CD14-positive monocyte (primary cell): ENCODE measurements at regions not wholly inside any gene's neighbourhood (a gene's known extent, or its start where the extent isn't known, plus 50 kb on each side); places are given as distances from the start of the nearest gene placed in this dataset.

ENCODE experiments used
- DNase-seq, 3 donors: peaks; one replicate each; pipeline ENCODE4 v3.0.0-alpha.2; 2011 to 2022
- H2AFZ ChIP-seq: 2 replicates; pipeline ENCODE4 v1.6.0; 2012; ENCODE audit warnings: mild to moderate bottlenecking, low read depth, low read length, inconsistent platforms; ENCODE audit not compliant: insufficient read depth, poor library complexity, severe bottlenecking
- H3K27ac ChIP-seq, 2 donors: 1 replicate in 1 of 2; 2 replicates in 1 of 2; pipeline ENCODE4 v1.5.1; 2012 to 2013; ENCODE audit warnings: low read length in 2 of 2, control low read depth in 1 of 2, inconsistent platforms in 1 of 2, low read depth in 1 of 2, mild to moderate bottlenecking in 1 of 2
- H3K27me3 ChIP-seq, 2 donors: one replicate each; pipeline versions ENCODE4 v1.6.0 to v1.6.1; 2011 to 2013; ENCODE audit warnings: low read length in 2 of 2; ENCODE audit not compliant: control insufficient read depth in 2 of 2, insufficient read depth in 2 of 2
- H3K36me3 ChIP-seq, 2 donors: replicated peaks in 1 of 2; 1 replicate in 1 of 2; 2 replicates in 1 of 2; pipeline versions ENCODE4 v1.5.1 to v1.6.1; 2012 to 2013; ENCODE audit warnings: low read length in 2 of 2, control low read depth in 1 of 2, inconsistent platforms in 1 of 2, mild to moderate bottlenecking in 1 of 2; ENCODE audit not compliant: insufficient read depth in 2 of 2, control insufficient read depth in 1 of 2
- H3K4me1 ChIP-seq, 2 donors: 1 replicate in 1 of 2; 2 replicates in 1 of 2; pipeline versions ENCODE4 v1.5.1 to v1.6.1; 2012 to 2013; ENCODE audit warnings: low read length in 2 of 2, control low read depth in 1 of 2, inconsistent platforms in 1 of 2, mild to moderate bottlenecking in 1 of 2, moderate library complexity in 1 of 2; ENCODE audit not compliant: insufficient read depth in 2 of 2, control insufficient read depth in 1 of 2
- H3K4me2 ChIP-seq: replicated peaks from 2 replicates; pipeline ENCODE3; 2012; ENCODE audit warnings: low read length, moderate library complexity, mild to moderate bottlenecking; ENCODE audit not compliant: poor library complexity, severe bottlenecking; ENCODE audit errors: extremely low read depth
- H3K4me3 ChIP-seq, 3 experiments: fragments of 200-600 bp in 1 of 3; sonication (generic) in 1 of 3; replicated peaks in 1 of 3; 1 replicate in 2 of 3; 2 replicates in 1 of 3; pipeline ENCODE4 v1.5.1; 2011 to 2013; ENCODE audit warnings: low read length in 3 of 3, mild to moderate bottlenecking in 3 of 3, control low read depth in 2 of 3, low read depth in 2 of 3, inconsistent platforms in 1 of 3, moderate library complexity in 1 of 3
- H3K79me2 ChIP-seq: 2 replicates; pipeline ENCODE4 v1.6.0; 2012; ENCODE audit warnings: mild to moderate bottlenecking, control low read depth, inconsistent platforms, low read length, moderate library complexity; ENCODE audit not compliant: insufficient read depth
- H3K9ac ChIP-seq: 2 replicates; pipeline ENCODE4 v1.6.0; 2017; ENCODE audit warnings: low read length, mild to moderate bottlenecking; ENCODE audit not compliant: insufficient read depth, poor library complexity, severe bottlenecking
- H3K9me3 ChIP-seq, 2 donors: replicated peaks in 1 of 2; 1 replicate in 1 of 2; 2 replicates in 1 of 2; pipeline versions ENCODE4 v1.5.1 to v1.6.1; 2012 to 2013; ENCODE audit warnings: low read length in 2 of 2, control low read depth in 1 of 2; ENCODE audit not compliant: control insufficient read depth in 1 of 2, insufficient read depth in 1 of 2
- H4K20me1 ChIP-seq: 2 replicates; pipeline ENCODE4 v1.6.0; 2012; ENCODE audit warnings: mild to moderate bottlenecking, low read length, control low read depth, moderate library complexity; ENCODE audit not compliant: insufficient read depth
- H3K27ac Mint-ChIP-seq, 7 donors: one replicate each; pipeline ENCODE4 v1.8.0; 2020; ENCODE audit warnings: mild to moderate bottlenecking in 7 of 7, mixed read lengths in 7 of 7, moderate library complexity in 6 of 7, inconsistent platforms in 2 of 7
- H3K27me3 Mint-ChIP-seq, 3 donors: one replicate each; pipeline ENCODE4 v1.8.0; 2021 to 2022; ENCODE audit warnings: low read depth in 3 of 3, mild to moderate bottlenecking in 3 of 3, mixed read lengths in 3 of 3, moderate library complexity in 3 of 3, inconsistent platforms in 1 of 3
- H3K36me3 Mint-ChIP-seq, 2 donors: one replicate each; pipeline ENCODE4 v1.8.0; 2020; ENCODE audit warnings: mixed read lengths in 2 of 2, inconsistent platforms in 1 of 2, mild to moderate bottlenecking in 1 of 2
- H3K4me1 Mint-ChIP-seq: one replicate; pipeline ENCODE4 v1.8.0; 2020; ENCODE audit warnings: mild to moderate bottlenecking, mixed read lengths
- H3K4me3 Mint-ChIP-seq, 2 donors: one replicate each; pipeline ENCODE4 v1.8.0; 2020; ENCODE audit warnings: mild to moderate bottlenecking in 2 of 2, mixed read lengths in 2 of 2, moderate library complexity in 1 of 2
- H3K9me3 Mint-ChIP-seq, 7 donors: one replicate each; pipeline ENCODE4 v1.8.0; 2020 to 2022; ENCODE audit warnings: mixed read lengths in 7 of 7, mild to moderate bottlenecking in 6 of 7, moderate library complexity in 6 of 7, inconsistent platforms in 2 of 7
- CTCF ChIP-seq: fragments of 200-600 bp; IDR thresholded peaks from one replicate; pipeline ENCODE4 v1.8.0; 2022; ENCODE audit warnings: antibody characterized with exemption, mild to moderate bottlenecking
- WGBS: methylation state at CpG from one replicate; pipeline ENCODE4 v1.1.5; 2013; ENCODE audit warnings: missing lambda C conversion rate; ENCODE audit not compliant: insufficient coverage; 5-methylcytosine and 5-hydroxymethylcytosine counted together
- intact Hi-C, 2 donors: fragments of 100-400 bp; cut with micrococcal nuclease; formaldehyde crosslinking; loops; one replicate each; pipeline versions ENCODE4 v1.15.0 to v1.15.1; 2023

DNA sequence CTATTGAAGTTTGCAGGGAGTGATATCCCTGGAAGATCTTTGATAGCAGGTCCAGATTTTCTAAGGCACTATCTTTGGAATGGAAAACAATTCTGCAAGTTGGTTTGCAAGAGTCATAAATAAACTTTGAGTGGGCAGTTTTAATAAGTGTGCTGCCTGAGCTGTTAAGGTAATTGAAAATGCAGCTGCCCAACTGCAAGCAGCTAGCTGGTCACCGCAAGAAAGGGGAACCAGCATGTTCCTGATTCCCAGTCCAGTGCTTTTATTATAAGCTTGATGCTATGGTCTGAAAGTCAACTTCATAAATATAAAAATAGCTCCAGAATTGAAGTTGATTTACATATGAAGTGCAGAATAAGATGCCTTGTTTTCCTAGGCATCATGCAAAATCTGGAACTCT is 308.4 kb downstream of the ZNF248 start:
- WGBS, result no CpG with 5 or more reads among the region's 1 CpG
- no peak for DNase-seq
- H3K27me3 ChIP-seq, result no peaks in the 10 kb centered on the region
- H3K4me2 ChIP-seq, result no peak overlapping the region
- Mint-ChIP-seq H3K27ac (no peak overlapping the region), H3K4me1 (no peaks in the 10 kb centered on the region), H3K36me3 (no peaks in the 10 kb centered on the region), H3K9me3 (peaks cover 8 to 56% (median 28%) of the 10 kb centered on the region in 7 donors), H3K27me3 (peaks cover 0 to 2% (median 2%) of the 10 kb centered on the region in 3 donors), H3K4me3 (no peak overlapping the region)
- no peak overlapping the region for H3K27ac ChIP-seq
- H3K4me3 ChIP-seq, result no peak overlapping the region
- no peak overlapping the region for H2AFZ ChIP-seq
- H3K36me3 ChIP-seq, result no peaks in the 10 kb centered on the region
- H3K9ac ChIP-seq, result no peak overlapping the region
- H3K9me3 ChIP-seq, result peaks cover 52 to 59% of the 10 kb centered on the region in 2 donors
- TF ChIP-seq CTCF, result no peak
- no peaks in the 10 kb centered on the region for H3K79me2 ChIP-seq
- no peaks in the 10 kb centered on the region for H3K4me1 ChIP-seq
- no peaks in the 10 kb centered on the region for H4K20me1 ChIP-seq
- intact Hi-C loops, result no loop called here

DNA sequence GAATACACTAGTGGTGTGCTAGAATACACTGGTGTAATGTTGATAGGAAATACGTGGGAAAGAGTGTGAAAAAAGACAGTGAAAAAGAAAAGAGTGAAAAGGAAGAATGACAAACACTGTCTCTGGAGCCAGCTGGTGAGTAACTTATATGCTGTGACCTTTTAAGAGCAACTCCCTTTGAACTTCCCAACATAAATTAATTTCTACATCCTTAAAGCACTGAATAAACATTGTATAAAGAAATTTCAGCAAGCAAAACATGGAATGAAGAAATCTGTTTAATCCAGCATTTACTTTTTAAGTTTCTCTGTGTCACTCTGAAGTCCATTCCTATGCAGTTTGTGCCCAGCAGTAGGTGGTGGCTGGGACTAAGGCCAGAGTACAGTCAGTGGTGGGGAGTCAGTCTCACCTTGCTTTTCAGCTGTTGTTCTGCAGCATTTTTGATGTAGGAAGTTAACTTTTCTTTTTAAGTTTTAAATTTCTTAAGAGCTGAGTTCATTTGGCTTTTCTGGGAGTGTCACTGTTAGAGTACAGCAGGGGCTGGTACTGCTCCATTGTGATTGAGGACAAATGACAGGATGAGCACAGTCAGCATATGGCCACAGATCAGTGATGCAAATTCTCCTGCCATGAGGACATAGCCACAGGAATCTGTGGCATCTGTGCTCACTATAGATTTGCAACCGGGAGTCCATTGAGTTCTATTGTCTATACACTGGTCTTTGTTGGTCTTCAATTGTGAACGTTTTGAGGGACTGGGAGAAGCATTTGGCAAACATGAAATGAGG is 321.8 kb downstream of the ZNF248 start:
- no peak overlapping the region for H3K4me3 ChIP-seq
- Mint-ChIP-seq H3K4me1 (no peaks in the 10 kb centered on the region), H3K4me3 (no peak overlapping the region), H3K27ac (no peak overlapping the region), H3K36me3 (no peaks in the 10 kb centered on the region), H3K27me3 (no peaks in the 10 kb centered on the region), H3K9me3 (peaks cover 6 to 35% (median 29%) of the 10 kb centered on the region in 7 donors)
- WGBS, result 30% methylated on average over 3 of the region's 3 CpGs
- H4K20me1 ChIP-seq, result no peaks in the 10 kb centered on the region
- peaks cover 20 to 41% of the 10 kb centered on the region in 2 donors for H3K9me3 ChIP-seq
- no peaks in the 10 kb centered on the region for H3K27me3 ChIP-seq
- no peak for TF ChIP-seq CTCF
- H3K9ac ChIP-seq, result no peak overlapping the region
- H3K4me2 ChIP-seq, result no peak overlapping the region
- H2AFZ ChIP-seq, result no peak overlapping the region
- no peak overlapping the region for H3K27ac ChIP-seq
- no peak for DNase-seq
- H3K36me3 ChIP-seq, result no peaks in the 10 kb centered on the region
- intact Hi-C loops, result no loop called here
- H3K79me2 ChIP-seq, result no peaks in the 10 kb centered on the region
- H3K4me1 ChIP-seq, result no peaks in the 10 kb centered on the region
